Transverse colon (tissue), 4 donors: ENCODE measurements at regions not wholly inside any gene's neighbourhood (a gene's known extent, or its start where the extent isn't known, plus 50 kb on each side); places are given as distances from the start of the nearest gene placed in this dataset.

Experiments
- POLR2A ChIP-seq: fragments of 450-650 bp; IDR thresholded peaks from one replicate; pipeline ENCODE4 v1.6.1; 2016; ENCODE audit warnings: antibody characterized with exemption, mild to moderate bottlenecking, moderate library complexity
- POLR2AphosphoS5 ChIP-seq, 3 donors: sonication (generic); formaldehyde crosslinking; IDR thresholded peaks; one replicate each; pipeline ENCODE4 v1.6.1; 2016; ENCODE audit warnings: antibody characterized with exemption in 3 of 3
- TF ChIP-seq, protein P1 (sequence below), 5 experiments: fragments of 200-600 bp in 3 of 5; fragments of 450-650 bp in 2 of 5; sonication (generic) in 3 of 5; IDR thresholded peaks; 1 replicate in 2 of 5; 2 replicates in 3 of 5; pipeline ENCODE4 v1.5.1; 2016 to 2017; ENCODE audit warnings: antibody characterized with exemption in 5 of 5, inconsistent platforms in 3 of 5, mild to moderate bottlenecking in 2 of 5, moderate library complexity in 1 of 5

- TF ChIP-seq, protein P1, sequence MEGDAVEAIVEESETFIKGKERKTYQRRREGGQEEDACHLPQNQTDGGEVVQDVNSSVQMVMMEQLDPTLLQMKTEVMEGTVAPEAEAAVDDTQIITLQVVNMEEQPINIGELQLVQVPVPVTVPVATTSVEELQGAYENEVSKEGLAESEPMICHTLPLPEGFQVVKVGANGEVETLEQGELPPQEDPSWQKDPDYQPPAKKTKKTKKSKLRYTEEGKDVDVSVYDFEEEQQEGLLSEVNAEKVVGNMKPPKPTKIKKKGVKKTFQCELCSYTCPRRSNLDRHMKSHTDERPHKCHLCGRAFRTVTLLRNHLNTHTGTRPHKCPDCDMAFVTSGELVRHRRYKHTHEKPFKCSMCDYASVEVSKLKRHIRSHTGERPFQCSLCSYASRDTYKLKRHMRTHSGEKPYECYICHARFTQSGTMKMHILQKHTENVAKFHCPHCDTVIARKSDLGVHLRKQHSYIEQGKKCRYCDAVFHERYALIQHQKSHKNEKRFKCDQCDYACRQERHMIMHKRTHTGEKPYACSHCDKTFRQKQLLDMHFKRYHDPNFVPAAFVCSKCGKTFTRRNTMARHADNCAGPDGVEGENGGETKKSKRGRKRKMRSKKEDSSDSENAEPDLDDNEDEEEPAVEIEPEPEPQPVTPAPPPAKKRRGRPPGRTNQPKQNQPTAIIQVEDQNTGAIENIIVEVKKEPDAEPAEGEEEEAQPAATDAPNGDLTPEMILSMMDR (IDR thresholded peaks at IDR 0.05): no peak
- TF ChIP-seq POLR2AphosphoS5 (IDR thresholded peaks at IDR 0.05): no peak
- TF ChIP-seq POLR2A: no peak
Observed at GRCh38 chr13:73479351-73479750, 420.5 kb downstream of the KLF5 start.
